ENCODE measurements at regions not wholly inside any gene's neighbourhood (a gene's known extent, or its start where the extent isn't known, plus 50 kb on each side); places are given as distances from the start of the nearest gene placed in this dataset.

- no peak overlapping the region for H3K27ac Mint-ChIP-seq
- no peaks in the 10 kb centered on the region for H3K4me1 Mint-ChIP-seq
- ATAC-seq (ENCODE audit: low read depth), result no peak
- no peaks in the 10 kb centered on the region for H3K36me3 Mint-ChIP-seq (ENCODE audit: low read depth)
- no peak for DNase-seq
- H3K9me3 Mint-ChIP-seq, result peaks cover 32% of the 10 kb centered on the region
- ChIA-PET CTCF (no interaction called here), POLR2A (no interaction called here)
- H3K4me3 Mint-ChIP-seq, result no peak overlapping the region
- no peaks in the 10 kb centered on the region for H3K27me3 Mint-ChIP-seq
- intact Hi-C loops (cut with micrococcal nuclease), result no loop called here
- TF ChIP-seq CTCF (IDR thresholded peaks at IDR 0.05), result no peak
Measured at GRCh38 chr1:105210747-105211146, 1461.0 kb downstream of the AMY1C start.

- no peak for TF ChIP-seq CTCF (IDR thresholded peaks at IDR 0.05)
- Mint-ChIP-seq H3K27me3 (no peaks in the 10 kb centered on the region), H3K27ac (no peak overlapping the region), H3K36me3 (ENCODE audit: low read depth) (no peaks in the 10 kb centered on the region), H3K4me3 (no peak overlapping the region), H3K4me1 (no peaks in the 10 kb centered on the region), H3K9me3 (peaks cover 9% of the 10 kb centered on the region)
- intact Hi-C loops (cut with micrococcal nuclease), result no loop called here
- CTCF ChIA-PET, result no interaction called here
- ATAC-seq (ENCODE audit: low read depth) (no peak), DNase-seq (no peak)
- POLR2A ChIA-PET, result no interaction called here
Measured at GRCh38 chr1:105231378-105231777, 1481.7 kb downstream of the AMY1C start.

- ATAC-seq (ENCODE audit: low read depth) (no peak), DNase-seq (no peak)
- Mint-ChIP-seq H3K27ac (no peak overlapping the region), H3K9me3 (peaks cover 2% of the 10 kb centered on the region), H3K27me3 (no peaks in the 10 kb centered on the region), H3K4me1 (no peaks in the 10 kb centered on the region), H3K36me3 (ENCODE audit: low read depth) (no peaks in the 10 kb centered on the region), H3K4me3 (no peak overlapping the region)
- no peak for TF ChIP-seq CTCF (IDR thresholded peaks at IDR 0.05)
- ChIA-PET POLR2A (no interaction called here), CTCF (no interaction called here)
- intact Hi-C loops (cut with micrococcal nuclease), result no loop called here
Measured at GRCh38 chr1:105243411-105243810, 1493.7 kb downstream of the AMY1C start.

- no peaks in the 10 kb centered on the region for H3K4me1 Mint-ChIP-seq
- intact Hi-C loops (cut with micrococcal nuclease), result no loop called here
- TF ChIP-seq CTCF (IDR thresholded peaks at IDR 0.05), result no peak
- no peak for DNase-seq
- ChIA-PET POLR2A (no interaction called here), CTCF (no interaction called here)
- peaks cover 2% of the 10 kb centered on the region for H3K9me3 Mint-ChIP-seq
- ATAC-seq (ENCODE audit: low read depth), result no peak
- no peaks in the 10 kb centered on the region for H3K27me3 Mint-ChIP-seq
- H3K4me3 Mint-ChIP-seq, result no peak overlapping the region
- H3K36me3 Mint-ChIP-seq (ENCODE audit: low read depth), result no peaks in the 10 kb centered on the region
- H3K27ac Mint-ChIP-seq, result no peak overlapping the region
Measured at GRCh38 chr1:105243969-105244368, 1494.3 kb downstream of the AMY1C start.

GRCh38 chr1:105254906-105255305, 1505.2 kb downstream of the AMY1C start:
- Mint-ChIP-seq H3K27ac (no peak overlapping the region), H3K4me1 (no peaks in the 10 kb centered on the region), H3K9me3 (no peaks in the 10 kb centered on the region), H3K27me3 (no peaks in the 10 kb centered on the region), H3K36me3 (ENCODE audit: low read depth) (no peaks in the 10 kb centered on the region), H3K4me3 (no peak overlapping the region)
- no peak for TF ChIP-seq CTCF (IDR thresholded peaks at IDR 0.05)
- intact Hi-C loops (cut with micrococcal nuclease), result no loop called here
- ChIA-PET CTCF (no interaction called here), POLR2A (no interaction called here)
- DNase-seq (no peak), ATAC-seq (ENCODE audit: low read depth) (no peak)

Data from activated B cell treated with CpG ODN at 0.5 μM for 24 hours (primary cell).